ENCODE measurements at regions not wholly inside any gene's neighbourhood (a gene's known extent, or its start where the extent isn't known, plus 50 kb on each side); places are given as distances from the start of the nearest gene placed in this dataset.

- no peaks in the 10 kb centered on the region for H3K36me3 ChIP-seq (replicated peaks; ENCODE audit: insufficient read depth, low read length)
- 0 out of 2 replicates have a peak, but pooled peaks cover 7% of the 10 kb centered on the region for H3F3A ChIP-seq (ENCODE audit: insufficient read depth, low read length)
- no peak overlapping the region for H3K4me2 ChIP-seq (ENCODE audit: low read depth, low read length)
- no peaks in the 10 kb centered on the region for H3K9me2 ChIP-seq (replicated peaks; ENCODE audit: insufficient read depth, low read length)
- no peak for TF ChIP-seq EZH2 (optimal IDR thresholded peaks at IDR 0.05; ENCODE audit: low read depth, low read length)
- no peak for TF ChIP-seq CTCF (IDR thresholded peaks at IDR 0.05; ENCODE audit: low read length)
- TF ChIP-seq EZH2phosphoT487 (IDR thresholded peaks at IDR 0.05; ENCODE audit: low read length), result no peak
- peaks cover 9% of the 10 kb centered on the region; the same call in 1 of the 2 replicates for H3K4me1 ChIP-seq (ENCODE audit: low read length)
- no peaks in the 10 kb centered on the region for H3K79me2 ChIP-seq (ENCODE audit: low read length)
- H2AFZ ChIP-seq (ENCODE audit: low read length), result no peak overlapping the region
- no peak overlapping the region for H3K4me3 ChIP-seq (ENCODE audit: low read length)
- no peaks in the 10 kb centered on the region for H4K20me1 ChIP-seq (ENCODE audit: insufficient read depth, low read length)
- no peaks in the 10 kb centered on the region for H3K9me3 ChIP-seq (replicated peaks; ENCODE audit: insufficient read depth, low read length)
- H3K27ac ChIP-seq (ENCODE audit: low read length), result no peak overlapping the region
- H3K9ac ChIP-seq (ENCODE audit: low read length), result no peak overlapping the region
- DNase-seq, result no peak
- H3K27me3 ChIP-seq (replicated peaks; ENCODE audit: insufficient read depth, low read length), result no peaks in the 10 kb centered on the region
Measured at GRCh38 chr6:91631227-91631626, 1044.4 kb upstream of the MAP3K7 start.

DNA sequence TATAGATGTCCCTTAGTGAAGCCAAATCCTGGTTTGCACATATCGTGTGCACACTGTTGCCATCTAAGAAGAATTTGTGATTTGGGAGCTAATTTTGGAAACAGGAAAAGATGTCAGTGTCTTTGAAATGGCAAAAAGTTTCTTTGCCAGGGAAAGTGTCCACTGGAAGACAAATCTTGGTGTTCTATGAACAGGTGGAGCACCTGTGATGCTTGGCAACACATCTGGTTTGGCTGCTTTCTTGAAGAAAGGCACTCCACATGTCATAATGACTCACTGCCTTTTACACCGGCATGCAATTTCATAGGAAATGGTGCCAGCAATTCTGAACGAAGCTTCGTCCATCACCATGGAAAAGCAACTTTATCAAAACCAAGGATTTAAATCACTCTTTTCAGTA is 1040.0 kb upstream of the MAP3K7 start:
- H3K79me2 ChIP-seq (ENCODE audit: low read length), result no peaks in the 10 kb centered on the region
- H3K36me3 ChIP-seq (replicated peaks; ENCODE audit: insufficient read depth, low read length), result no peaks in the 10 kb centered on the region
- no peak overlapping the region for H3K4me2 ChIP-seq (ENCODE audit: low read depth, low read length)
- H3K9me3 ChIP-seq (replicated peaks; ENCODE audit: insufficient read depth, low read length), result no peaks in the 10 kb centered on the region
- H3K4me3 ChIP-seq (ENCODE audit: low read length), result no peak overlapping the region
- no peak overlapping the region for H3K9ac ChIP-seq (ENCODE audit: low read length)
- H3K27me3 ChIP-seq (replicated peaks; ENCODE audit: insufficient read depth, low read length), result no peaks in the 10 kb centered on the region
- H3K27ac ChIP-seq (ENCODE audit: low read length), result no peak overlapping the region
- no peaks in the 10 kb centered on the region for H3K9me2 ChIP-seq (replicated peaks; ENCODE audit: insufficient read depth, low read length)
- no peak overlapping the region for H2AFZ ChIP-seq (ENCODE audit: low read length)
- H4K20me1 ChIP-seq (ENCODE audit: insufficient read depth, low read length), result no peaks in the 10 kb centered on the region
- TF ChIP-seq EZH2phosphoT487 (IDR thresholded peaks at IDR 0.05; ENCODE audit: low read length) (no peak), EZH2 (optimal IDR thresholded peaks at IDR 0.05; ENCODE audit: low read depth, low read length) (no peak), CTCF (IDR thresholded peaks at IDR 0.05; ENCODE audit: low read length) (no peak)
- H3F3A ChIP-seq (ENCODE audit: insufficient read depth, low read length), result no peaks in the 10 kb centered on the region
- no peaks in the 10 kb centered on the region for H3K4me1 ChIP-seq (ENCODE audit: low read length)
- no peak for DNase-seq

- no peaks in the 10 kb centered on the region for H3K9me2 ChIP-seq (replicated peaks; ENCODE audit: insufficient read depth, low read length)
- no peaks in the 10 kb centered on the region for H3K36me3 ChIP-seq (replicated peaks; ENCODE audit: insufficient read depth, low read length)
- no peak overlapping the region for H3K9ac ChIP-seq (ENCODE audit: low read length)
- TF ChIP-seq EZH2phosphoT487 (IDR thresholded peaks at IDR 0.05; ENCODE audit: low read length), result no peak
- no peak for TF ChIP-seq EZH2 (optimal IDR thresholded peaks at IDR 0.05; ENCODE audit: low read depth, low read length)
- TF ChIP-seq CTCF (IDR thresholded peaks at IDR 0.05; ENCODE audit: low read length), result no peak
- H4K20me1 ChIP-seq (ENCODE audit: insufficient read depth, low read length), result no peaks in the 10 kb centered on the region
- no peaks in the 10 kb centered on the region for H3K4me1 ChIP-seq (ENCODE audit: low read length)
- no peaks in the 10 kb centered on the region for H3F3A ChIP-seq (ENCODE audit: insufficient read depth, low read length)
- H3K27ac ChIP-seq (ENCODE audit: low read length), result no peak overlapping the region
- no peak overlapping the region for H2AFZ ChIP-seq (ENCODE audit: low read length)
- H3K4me2 ChIP-seq (ENCODE audit: low read depth, low read length), result no peak overlapping the region
- no peaks in the 10 kb centered on the region for H3K27me3 ChIP-seq (replicated peaks; ENCODE audit: insufficient read depth, low read length)
- H3K9me3 ChIP-seq (replicated peaks; ENCODE audit: insufficient read depth, low read length), result no peaks in the 10 kb centered on the region
- no peak for DNase-seq
- H3K4me3 ChIP-seq (ENCODE audit: low read length), result no peak overlapping the region
- H3K79me2 ChIP-seq (ENCODE audit: low read length), result no peaks in the 10 kb centered on the region
Measured at GRCh38 chr6:91613481-91613880, 1026.6 kb upstream of the MAP3K7 start.

Data from MM.1S (cell line).